ENCODE measurements at regions not wholly inside any gene's neighbourhood (a gene's known extent, or its start where the extent isn't known, plus 50 kb on each side); places are given as distances from the start of the nearest gene placed in this dataset.
"Not testable (repeated sequence)": the region's sequence is repeated elsewhere in the genome, so short reads cannot be mapped to it uniquely, and the experiment has no call there.

GRCh38 chr20:22055981-22056380 lies 350.5 kb downstream of the PAX1 start:
- no peak for DNase-seq

- no peak for DNase-seq
These were observed 346.7 kb downstream of the PAX1 start for GRCh38 chr20:22052025-22052650.

- DNase-seq, result not testable (repeated sequence)
These were observed 340.6 kb downstream of the PAX1 start for GRCh38 chr20:22045956-22046507.

GRCh38 chr20:22027423-22027822 lies 322.0 kb downstream of the PAX1 start:
- no peak for DNase-seq

GRCh38 chr20:22020201-22020600 lies 314.7 kb downstream of the PAX1 start:
- no peak for DNase-seq

GRCh38 chr20:22008456-22008855 lies 303.0 kb downstream of the PAX1 start:
- DNase-seq, result no peak

GRCh38 chr20:22006306-22006705 lies 300.8 kb downstream of the PAX1 start:
- no peak for DNase-seq

GRCh38 chr20:22005535-22005934 lies 300.1 kb downstream of the PAX1 start:
- DNase-seq, result no peak

GRCh38 chr20:22004946-22005345 lies 299.5 kb downstream of the PAX1 start:
- no peak for DNase-seq

GRCh38 chr20:22003680-22004079 lies 298.2 kb downstream of the PAX1 start:
- DNase-seq, result no peak

GRCh38 chr20:22001886-22002285 lies 296.4 kb downstream of the PAX1 start:
- no peak for DNase-seq

GRCh38 chr20:21995461-21995860 lies 290.0 kb downstream of the PAX1 start:
- no peak for DNase-seq

- no peak for DNase-seq
These were observed 288.7 kb downstream of the PAX1 start for GRCh38 chr20:21994203-21994602.

GRCh38 chr20:21982559-21982958 lies 277.1 kb downstream of the PAX1 start:
- no peak for DNase-seq

- DNase-seq, result no peak
These were observed 276.3 kb downstream of the PAX1 start for GRCh38 chr20:21981597-21982344.

GRCh38 chr20:21981179-21981578 lies 275.7 kb downstream of the PAX1 start:
- DNase-seq, result no peak

GRCh38 chr20:21971436-21971835 lies 266.0 kb downstream of the PAX1 start:
- no peak for DNase-seq

GRCh38 chr20:21968486-21968885 lies 263.0 kb downstream of the PAX1 start:
- no peak for DNase-seq

GRCh38 chr20:21967481-21967880 lies 262.0 kb downstream of the PAX1 start:
- DNase-seq, result no peak

- DNase-seq, result no peak
These were observed 251.1 kb downstream of the PAX1 start for GRCh38 chr20:21956591-21956990.

GRCh38 chr20:21947406-21947805 lies 241.9 kb downstream of the PAX1 start:
- no peak for DNase-seq

GRCh38 chr20:21944227-21944626 lies 238.8 kb downstream of the PAX1 start:
- no peak for DNase-seq

- DNase-seq, result no peak
These were observed 236.7 kb downstream of the PAX1 start for GRCh38 chr20:21941941-21942805.
